BE2C (cell line): ENCODE measurements at regions not wholly inside any gene's neighbourhood (a gene's known extent, or its start where the extent isn't known, plus 50 kb on each side); places are given as distances from the start of the nearest gene placed in this dataset.
"Not testable (repeated sequence)": the region's sequence is repeated elsewhere in the genome, so short reads cannot be mapped to it uniquely, and the experiment has no call there.

ENCODE experiments used
- DNase-seq: peaks from one replicate; pipeline ENCODE4 v3.0.0-alpha.2; 2020
- H3K27me3 ChIP-seq: fragments of 250-450 bp; sonication (Bioruptor Pico); 2 replicates; pipeline ENCODE4 v1.5.1; 2020; ENCODE audit warnings: mild to moderate bottlenecking
- H3K36me3 ChIP-seq: fragments of 250-450 bp; sonication (Bioruptor Pico); 2 replicates; pipeline ENCODE4 v1.5.1; 2020; ENCODE audit warnings: mild to moderate bottlenecking
- H3K4me1 ChIP-seq: fragments of 250-450 bp; sonication (Bioruptor Pico); 2 replicates; pipeline ENCODE4 v1.5.1; 2020
- H3K4me3 ChIP-seq: 2 replicates; pipeline ENCODE4 v1.5.1; 2011; ENCODE audit warnings: low read depth, low read length
- H3K9me3 ChIP-seq: fragments of 250-450 bp; sonication (Bioruptor Pico); 2 replicates; pipeline ENCODE4 v1.5.1; 2020
- TF ChIP-seq, protein P1 (sequence below): IDR thresholded peaks from 2 replicates; pipeline ENCODE4 v1.5.1; 2012; ENCODE audit warnings: mild to moderate bottlenecking, low read depth, low read length

DNA sequence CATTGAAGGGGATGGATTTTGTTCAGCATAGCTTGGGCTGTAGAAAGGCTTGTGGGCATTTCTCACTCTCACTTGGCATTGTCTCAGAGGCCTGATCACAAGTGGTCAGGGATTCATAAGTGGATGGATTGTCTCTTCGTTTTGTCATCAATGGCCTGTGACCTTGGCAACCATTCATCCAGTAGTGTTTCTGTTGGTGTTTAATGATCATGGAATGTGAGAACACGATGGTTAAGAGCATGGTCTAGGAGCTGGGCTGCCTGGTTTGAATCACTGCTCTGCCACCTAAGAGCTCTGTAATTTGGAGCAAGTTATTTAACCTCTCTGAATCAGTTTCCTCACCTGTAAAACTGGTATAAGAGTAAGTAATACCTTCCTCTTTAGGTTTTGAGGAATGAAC is 430.1 kb upstream of the MEF2C start:
- Histone ChIP-seq H3K27me3 (no peaks in the 10 kb centered on the region), H3K9me3 (no peaks in the 10 kb centered on the region), H3K4me1 (no peaks in the 10 kb centered on the region), H3K4me3 (no peak overlapping the region), H3K36me3 (no peaks in the 10 kb centered on the region)
- TF ChIP-seq, protein P1, sequence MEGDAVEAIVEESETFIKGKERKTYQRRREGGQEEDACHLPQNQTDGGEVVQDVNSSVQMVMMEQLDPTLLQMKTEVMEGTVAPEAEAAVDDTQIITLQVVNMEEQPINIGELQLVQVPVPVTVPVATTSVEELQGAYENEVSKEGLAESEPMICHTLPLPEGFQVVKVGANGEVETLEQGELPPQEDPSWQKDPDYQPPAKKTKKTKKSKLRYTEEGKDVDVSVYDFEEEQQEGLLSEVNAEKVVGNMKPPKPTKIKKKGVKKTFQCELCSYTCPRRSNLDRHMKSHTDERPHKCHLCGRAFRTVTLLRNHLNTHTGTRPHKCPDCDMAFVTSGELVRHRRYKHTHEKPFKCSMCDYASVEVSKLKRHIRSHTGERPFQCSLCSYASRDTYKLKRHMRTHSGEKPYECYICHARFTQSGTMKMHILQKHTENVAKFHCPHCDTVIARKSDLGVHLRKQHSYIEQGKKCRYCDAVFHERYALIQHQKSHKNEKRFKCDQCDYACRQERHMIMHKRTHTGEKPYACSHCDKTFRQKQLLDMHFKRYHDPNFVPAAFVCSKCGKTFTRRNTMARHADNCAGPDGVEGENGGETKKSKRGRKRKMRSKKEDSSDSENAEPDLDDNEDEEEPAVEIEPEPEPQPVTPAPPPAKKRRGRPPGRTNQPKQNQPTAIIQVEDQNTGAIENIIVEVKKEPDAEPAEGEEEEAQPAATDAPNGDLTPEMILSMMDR: no peak
- DNase-seq: no peak

DNA sequence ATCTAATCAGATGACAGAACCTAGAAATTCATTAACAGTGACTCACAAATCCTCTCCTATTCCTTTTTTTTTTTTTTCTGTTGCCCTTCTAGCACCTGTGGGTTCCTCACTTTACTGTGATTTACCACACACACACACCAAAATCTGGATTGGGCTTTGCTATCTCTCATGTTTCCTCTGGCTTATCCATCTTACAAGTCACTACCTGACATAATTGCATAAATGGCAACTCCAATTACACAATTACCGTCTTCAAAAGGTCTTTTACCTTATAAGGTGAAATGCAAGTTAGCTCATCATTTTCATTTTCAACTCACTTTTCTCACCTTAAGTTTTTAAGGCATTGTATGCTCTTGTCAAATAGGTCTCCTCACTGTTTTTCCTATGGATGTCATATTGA is 426.3 kb upstream of the MEF2C start:
- no peak for DNase-seq
- Histone ChIP-seq H3K36me3 (no peaks in the 10 kb centered on the region), H3K4me1 (no peaks in the 10 kb centered on the region), H3K27me3 (no peaks in the 10 kb centered on the region), H3K9me3 (no peaks in the 10 kb centered on the region), H3K4me3 (no peak overlapping the region)
- TF ChIP-seq, protein P1: no peak

DNA sequence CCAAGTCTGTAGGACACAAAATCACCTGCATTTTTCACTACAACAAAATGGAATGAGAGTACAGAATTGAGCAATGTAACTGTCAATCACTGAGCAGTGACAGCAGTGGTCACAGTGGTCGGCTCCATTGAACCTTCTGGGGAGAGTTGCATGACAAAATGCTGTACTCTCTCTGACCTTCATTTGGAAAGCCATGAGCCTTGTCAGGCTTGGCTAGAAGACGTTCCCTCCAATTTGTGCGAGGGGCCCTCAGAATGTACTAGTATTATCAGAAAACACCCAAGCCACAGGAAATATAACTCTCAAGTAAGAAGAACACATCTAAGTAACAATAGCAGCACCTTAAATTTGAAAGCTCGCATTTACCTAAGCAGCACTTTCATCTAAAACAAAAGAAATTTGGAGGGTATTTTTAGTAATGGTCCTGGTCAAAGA is 425.6 kb upstream of the MEF2C start:
- TF ChIP-seq, protein P1: no peak
- H3K4me3 ChIP-seq: no peak overlapping the region
- H3K9me3 ChIP-seq: no peaks in the 10 kb centered on the region
- H3K36me3 ChIP-seq: no peaks in the 10 kb centered on the region
- no peak for DNase-seq
- no peaks in the 10 kb centered on the region for H3K27me3 ChIP-seq
- no peaks in the 10 kb centered on the region for H3K4me1 ChIP-seq

DNA sequence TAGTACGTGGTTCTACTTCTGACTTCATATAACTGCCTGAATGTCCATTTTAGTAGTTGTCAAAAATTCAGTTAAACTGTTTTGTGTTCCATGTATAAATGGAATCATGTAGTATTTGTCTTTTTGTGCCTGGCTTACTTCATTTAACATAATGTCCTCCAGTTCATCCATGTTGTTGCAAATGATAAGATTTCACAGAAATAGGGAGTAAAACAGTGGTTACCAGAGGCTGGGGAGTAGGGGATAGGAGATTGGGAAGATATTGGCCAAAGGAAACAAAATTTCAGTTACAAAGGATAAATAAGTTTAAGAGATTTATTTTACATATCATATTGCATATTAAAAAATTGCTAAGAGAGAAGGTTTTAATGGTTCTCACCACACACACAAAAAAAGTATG is 425.0 kb upstream of the MEF2C start:
- no peaks in the 10 kb centered on the region for H3K36me3 ChIP-seq
- TF ChIP-seq, protein P1: no peak
- no peaks in the 10 kb centered on the region for H3K27me3 ChIP-seq
- no peaks in the 10 kb centered on the region for H3K9me3 ChIP-seq
- no peak overlapping the region for H3K4me3 ChIP-seq
- no peaks in the 10 kb centered on the region for H3K4me1 ChIP-seq
- no peak for DNase-seq

DNA sequence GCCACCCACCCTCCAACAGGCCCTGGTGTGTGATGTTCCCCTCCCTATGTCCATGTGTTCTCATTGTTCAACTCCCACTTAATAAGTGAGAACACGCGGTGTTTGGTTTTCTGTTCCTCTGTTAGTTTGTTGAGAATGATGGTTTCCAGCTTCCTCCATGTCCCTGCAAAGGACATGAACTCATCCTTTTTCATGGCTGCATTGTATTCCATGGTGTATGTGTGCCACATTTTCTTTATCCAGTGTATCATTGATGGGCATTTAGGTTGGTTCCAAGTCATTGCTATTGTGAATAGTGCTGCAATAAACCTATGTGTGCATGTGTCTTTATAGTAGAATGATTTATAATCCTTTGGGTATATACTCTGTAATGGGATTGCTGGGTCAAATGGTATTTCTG is 424.2 kb upstream of the MEF2C start:
- H3K36me3 ChIP-seq, H3K4me3 ChIP-seq, DNase-seq, H3K4me1 ChIP-seq, H3K27me3 ChIP-seq, H3K9me3 ChIP-seq: not testable (repeated sequence)

DNA sequence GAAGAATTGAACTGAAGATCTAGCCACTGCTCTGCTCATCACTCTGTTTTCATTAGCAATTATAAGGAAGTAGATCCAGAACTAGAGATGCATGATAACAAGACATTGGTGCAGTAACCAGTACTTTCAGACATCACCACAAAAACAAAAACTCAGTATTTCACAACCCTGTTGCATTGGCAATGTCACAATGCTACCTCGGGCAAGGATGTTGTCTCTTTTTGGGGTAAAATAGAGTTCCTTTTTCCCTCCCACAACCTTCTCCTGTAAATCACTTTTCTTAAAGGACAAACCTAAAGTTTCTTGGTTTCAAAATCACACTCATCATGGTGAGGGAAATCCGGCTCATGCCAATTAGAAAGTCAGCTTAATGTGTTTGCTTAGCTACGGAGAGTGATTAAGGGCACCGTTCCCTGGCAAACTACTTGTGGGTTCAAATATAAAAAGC is 420.1 kb upstream of the MEF2C start:
- no peak for DNase-seq
- Histone ChIP-seq H3K27me3 (no peaks in the 10 kb centered on the region), H3K9me3 (no peaks in the 10 kb centered on the region), H3K36me3 (no peaks in the 10 kb centered on the region), H3K4me1 (no peaks in the 10 kb centered on the region), H3K4me3 (no peak overlapping the region)
- TF ChIP-seq, protein P1: no peak
